ENCODE measurements at regions not wholly inside any gene's neighbourhood (a gene's known extent, or its start where the extent isn't known, plus 50 kb on each side); places are given as distances from the start of the nearest gene placed in this dataset.

DNA sequence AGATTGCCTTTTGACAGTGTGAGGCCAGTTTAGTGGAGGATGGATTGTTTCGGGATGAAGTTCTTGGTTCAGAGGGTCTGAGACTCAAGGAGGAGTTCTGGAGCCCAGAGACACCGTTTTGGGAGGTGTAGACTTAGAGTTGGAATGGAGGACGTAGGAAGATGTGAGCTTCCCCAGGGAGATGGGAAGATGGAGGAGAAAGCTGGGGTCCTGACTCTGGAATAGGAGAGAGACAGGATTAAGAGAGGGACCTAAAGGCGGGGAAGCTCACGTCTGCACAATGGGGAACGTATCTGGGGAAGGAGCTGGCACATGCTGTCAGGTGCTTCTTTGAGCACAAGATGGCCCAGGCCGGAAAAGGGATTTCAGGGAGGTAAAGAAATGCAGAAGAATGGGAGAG, 71.3 kb upstream of the CLDN5 start:
- Histone ChIP-seq H3K79me2 (ENCODE audit: control insufficient read depth, insufficient read depth, low read length) (no peaks in the 10 kb centered on the region), H3K27ac (ENCODE audit: extremely low read depth, low read depth, low read length) (no peak overlapping the region), H3K36me3 (ENCODE audit: control insufficient read depth, insufficient read depth, low read length) (no peaks in the 10 kb centered on the region), H3K27me3 (ENCODE audit: control insufficient read depth in 2 of 2, insufficient read depth in 2 of 2, low read length in 2 of 2) (peaks cover 78 to 86% of the 10 kb centered on the region in 2 experiments), H3K9me1 (ENCODE audit: control insufficient read depth, insufficient read depth, low read length) (no peaks in the 10 kb centered on the region), H3K9me3 (replicated peaks; ENCODE audit: control insufficient read depth, insufficient read depth, low read depth, low read length) (no peaks in the 10 kb centered on the region), H2AFZ (ENCODE audit: low read depth, low read length) (no peak overlapping the region), H3K4me1 (replicated peaks in 1 of 2; ENCODE audit: control insufficient read depth in 2 of 2, insufficient read depth in 2 of 2, low read length in 2 of 2) (peaks cover 0 to 11% of the 10 kb centered on the region in 2 experiments; a peak in 1 of 5 replicates), H3K4me3 (no peak overlapping the region), H3K4me2 (ENCODE audit: insufficient read depth, low read length) (no peak overlapping the region), H4K20me1 (replicated peaks; ENCODE audit: control insufficient read depth, insufficient read depth, low read length) (peaks cover 18% of the 10 kb centered on the region), H3K9ac (ENCODE audit: insufficient read depth in 1 of 2, low read depth in 2 of 2, low read length in 2 of 2) (no peak overlapping the region)
- CTCF ChIA-PET (ENCODE audit: low intra/inter-chr PET ratio): no interaction called here
- in situ Hi-C loops (cut with MboI) (no loop called here), intact Hi-C loops (cut with micrococcal nuclease) (no loop called here)
- peak in 2 of 4 experiments; percentile 24 to 29 for DNase-seq (ENCODE audit: extremely low read depth in 1 of 4, low spot score in 3 of 4)
- BruUV-seq (replicated peaks): no TSS peak
- POLR2A ChIA-PET: interaction anchor here (0.6 to 2.3 kb wide), 12 partner anchors 8 to 58 kb away, joined by 3 to 8 read pairs (median 4); no protein-coding TSS in a partner anchor
- 2% methylated on average over 7 of the region's 7 CpGs for WGBS (ENCODE audit: insufficient coverage, low coverage, missing lambda C conversion rate)
- no peak for ATAC-seq
- no peak for FAIRE-seq
- TF ChIP-seq POLR3A (IDR thresholded peaks at IDR 0.05; ENCODE audit: borderline replicate concordance, extremely low read depth, insufficient read depth, insufficient read length) (no peak), RCOR1 (IDR thresholded peaks at IDR 0.05; ENCODE audit: borderline replicate concordance in 1 of 2, low read depth in 2 of 2, low read length in 2 of 2) (peak in 1 of 2 experiments; percentile 11; a peak in 1 of 4 replicates), MCM7 (IDR thresholded peaks at IDR 0.05) (peak; percentile 68 to 70; a peak in 1 of 4 replicates), LEF1 (IDR thresholded peaks at IDR 0.05) (no peak), BRCA1 (IDR thresholded peaks at IDR 0.05) (no peak), BRCA1 (CRISPR knock-in tag; IDR thresholded peaks at IDR 0.05) (0 out of 2 replicates have a peak, but pooled peaks have one; percentile 27), OTX1 (CRISPR knock-in tag; IDR thresholded peaks at IDR 0.05) (0 out of 2 replicates have a peak, but pooled peaks have one; percentile 36), NCOA4 (IDR thresholded peaks at IDR 0.05; ENCODE audit: partially characterized antibody) (no peak), HOXB6 (CRISPR knock-in tag; IDR thresholded peaks at IDR 0.05; ENCODE audit: borderline replicate concordance) (no peak)
- TF ChIP-seq, protein P1, sequence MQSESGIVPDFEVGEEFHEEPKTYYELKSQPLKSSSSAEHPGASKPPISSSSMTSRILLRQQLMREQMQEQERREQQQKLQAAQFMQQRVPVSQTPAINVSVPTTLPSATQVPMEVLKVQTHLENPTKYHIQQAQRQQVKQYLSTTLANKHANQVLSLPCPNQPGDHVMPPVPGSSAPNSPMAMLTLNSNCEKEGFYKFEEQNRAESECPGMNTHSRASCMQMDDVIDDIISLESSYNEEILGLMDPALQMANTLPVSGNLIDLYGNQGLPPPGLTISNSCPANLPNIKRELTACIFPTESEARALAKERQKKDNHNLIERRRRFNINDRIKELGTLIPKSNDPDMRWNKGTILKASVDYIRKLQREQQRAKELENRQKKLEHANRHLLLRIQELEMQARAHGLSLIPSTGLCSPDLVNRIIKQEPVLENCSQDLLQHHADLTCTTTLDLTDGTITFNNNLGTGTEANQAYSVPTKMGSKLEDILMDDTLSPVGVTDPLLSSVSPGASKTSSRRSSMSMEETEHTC (IDR thresholded peaks at IDR 0.05): no peak
- TF ChIP-seq, protein P2, sequence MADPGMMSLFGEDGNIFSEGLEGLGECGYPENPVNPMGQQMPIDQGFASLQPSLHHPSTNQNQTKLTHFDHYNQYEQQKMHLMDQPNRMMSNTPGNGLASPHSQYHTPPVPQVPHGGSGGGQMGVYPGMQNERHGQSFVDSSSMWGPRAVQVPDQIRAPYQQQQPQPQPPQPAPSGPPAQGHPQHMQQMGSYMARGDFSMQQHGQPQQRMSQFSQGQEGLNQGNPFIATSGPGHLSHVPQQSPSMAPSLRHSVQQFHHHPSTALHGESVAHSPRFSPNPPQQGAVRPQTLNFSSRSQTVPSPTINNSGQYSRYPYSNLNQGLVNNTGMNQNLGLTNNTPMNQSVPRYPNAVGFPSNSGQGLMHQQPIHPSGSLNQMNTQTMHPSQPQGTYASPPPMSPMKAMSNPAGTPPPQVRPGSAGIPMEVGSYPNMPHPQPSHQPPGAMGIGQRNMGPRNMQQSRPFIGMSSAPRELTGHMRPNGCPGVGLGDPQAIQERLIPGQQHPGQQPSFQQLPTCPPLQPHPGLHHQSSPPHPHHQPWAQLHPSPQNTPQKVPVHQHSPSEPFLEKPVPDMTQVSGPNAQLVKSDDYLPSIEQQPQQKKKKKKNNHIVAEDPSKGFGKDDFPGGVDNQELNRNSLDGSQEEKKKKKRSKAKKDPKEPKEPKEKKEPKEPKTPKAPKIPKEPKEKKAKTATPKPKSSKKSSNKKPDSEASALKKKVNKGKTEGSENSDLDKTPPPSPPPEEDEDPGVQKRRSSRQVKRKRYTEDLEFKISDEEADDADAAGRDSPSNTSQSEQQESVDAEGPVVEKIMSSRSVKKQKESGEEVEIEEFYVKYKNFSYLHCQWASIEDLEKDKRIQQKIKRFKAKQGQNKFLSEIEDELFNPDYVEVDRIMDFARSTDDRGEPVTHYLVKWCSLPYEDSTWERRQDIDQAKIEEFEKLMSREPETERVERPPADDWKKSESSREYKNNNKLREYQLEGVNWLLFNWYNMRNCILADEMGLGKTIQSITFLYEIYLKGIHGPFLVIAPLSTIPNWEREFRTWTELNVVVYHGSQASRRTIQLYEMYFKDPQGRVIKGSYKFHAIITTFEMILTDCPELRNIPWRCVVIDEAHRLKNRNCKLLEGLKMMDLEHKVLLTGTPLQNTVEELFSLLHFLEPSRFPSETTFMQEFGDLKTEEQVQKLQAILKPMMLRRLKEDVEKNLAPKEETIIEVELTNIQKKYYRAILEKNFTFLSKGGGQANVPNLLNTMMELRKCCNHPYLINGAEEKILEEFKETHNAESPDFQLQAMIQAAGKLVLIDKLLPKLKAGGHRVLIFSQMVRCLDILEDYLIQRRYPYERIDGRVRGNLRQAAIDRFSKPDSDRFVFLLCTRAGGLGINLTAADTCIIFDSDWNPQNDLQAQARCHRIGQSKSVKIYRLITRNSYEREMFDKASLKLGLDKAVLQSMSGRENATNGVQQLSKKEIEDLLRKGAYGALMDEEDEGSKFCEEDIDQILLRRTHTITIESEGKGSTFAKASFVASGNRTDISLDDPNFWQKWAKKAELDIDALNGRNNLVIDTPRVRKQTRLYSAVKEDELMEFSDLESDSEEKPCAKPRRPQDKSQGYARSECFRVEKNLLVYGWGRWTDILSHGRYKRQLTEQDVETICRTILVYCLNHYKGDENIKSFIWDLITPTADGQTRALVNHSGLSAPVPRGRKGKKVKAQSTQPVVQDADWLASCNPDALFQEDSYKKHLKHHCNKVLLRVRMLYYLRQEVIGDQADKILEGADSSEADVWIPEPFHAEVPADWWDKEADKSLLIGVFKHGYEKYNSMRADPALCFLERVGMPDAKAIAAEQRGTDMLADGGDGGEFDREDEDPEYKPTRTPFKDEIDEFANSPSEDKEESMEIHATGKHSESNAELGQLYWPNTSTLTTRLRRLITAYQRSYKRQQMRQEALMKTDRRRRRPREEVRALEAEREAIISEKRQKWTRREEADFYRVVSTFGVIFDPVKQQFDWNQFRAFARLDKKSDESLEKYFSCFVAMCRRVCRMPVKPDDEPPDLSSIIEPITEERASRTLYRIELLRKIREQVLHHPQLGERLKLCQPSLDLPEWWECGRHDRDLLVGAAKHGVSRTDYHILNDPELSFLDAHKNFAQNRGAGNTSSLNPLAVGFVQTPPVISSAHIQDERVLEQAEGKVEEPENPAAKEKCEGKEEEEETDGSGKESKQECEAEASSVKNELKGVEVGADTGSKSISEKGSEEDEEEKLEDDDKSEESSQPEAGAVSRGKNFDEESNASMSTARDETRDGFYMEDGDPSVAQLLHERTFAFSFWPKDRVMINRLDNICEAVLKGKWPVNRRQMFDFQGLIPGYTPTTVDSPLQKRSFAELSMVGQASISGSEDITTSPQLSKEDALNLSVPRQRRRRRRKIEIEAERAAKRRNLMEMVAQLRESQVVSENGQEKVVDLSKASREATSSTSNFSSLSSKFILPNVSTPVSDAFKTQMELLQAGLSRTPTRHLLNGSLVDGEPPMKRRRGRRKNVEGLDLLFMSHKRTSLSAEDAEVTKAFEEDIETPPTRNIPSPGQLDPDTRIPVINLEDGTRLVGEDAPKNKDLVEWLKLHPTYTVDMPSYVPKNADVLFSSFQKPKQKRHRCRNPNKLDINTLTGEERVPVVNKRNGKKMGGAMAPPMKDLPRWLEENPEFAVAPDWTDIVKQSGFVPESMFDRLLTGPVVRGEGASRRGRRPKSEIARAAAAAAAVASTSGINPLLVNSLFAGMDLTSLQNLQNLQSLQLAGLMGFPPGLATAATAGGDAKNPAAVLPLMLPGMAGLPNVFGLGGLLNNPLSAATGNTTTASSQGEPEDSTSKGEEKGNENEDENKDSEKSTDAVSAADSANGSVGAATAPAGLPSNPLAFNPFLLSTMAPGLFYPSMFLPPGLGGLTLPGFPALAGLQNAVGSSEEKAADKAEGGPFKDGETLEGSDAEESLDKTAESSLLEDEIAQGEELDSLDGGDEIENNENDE (IDR thresholded peaks at IDR 0.05; ENCODE audit: low read depth, low read length): no peak
